NT2/D1 (cell line): ENCODE measurements at regions not wholly inside any gene's neighbourhood (a gene's known extent, or its start where the extent isn't known, plus 50 kb on each side); places are given as distances from the start of the nearest gene placed in this dataset.

Experiments
- SUZ12 ChIP-seq: IDR thresholded peaks from 2 replicates; pipeline ENCODE4 v1.6.1; 2011; ENCODE audit not compliant: insufficient read length, insufficient read depth; ENCODE audit errors: extremely low read depth
- ZNF274 ChIP-seq: IDR thresholded peaks from 2 replicates; pipeline ENCODE4 v1.6.1; 2011; ENCODE audit warnings: mild to moderate bottlenecking, low read depth, low read length

- TF ChIP-seq ZNF274 (no peak), SUZ12 (no peak)
Observed at GRCh38 chr3:159796226-159796625, 192.4 kb upstream of the IL12A start.
